Cardiac muscle cell (in vitro differentiated cells and primary cell): ENCODE measurements at regions not wholly inside any gene's neighbourhood (a gene's known extent, or its start where the extent isn't known, plus 50 kb on each side); places are given as distances from the start of the nearest gene placed in this dataset.

Source experiments
- DNase-seq, 2 donors: peaks; one replicate each; pipeline versions ENCODE4 v3.0.0 to v3.0.0-alpha.2; 2010 to 2017; ENCODE audit warnings: low read depth in 1 of 2, low spot score in 1 of 2
- H3K27ac ChIP-seq: fragments of 200-600 bp; sonication (generic); 2 replicates; pipeline ENCODE4 v1.5.1; 2016
- H3K27me3 ChIP-seq: fragments of 200-600 bp; sonication (generic); 2 replicates; pipeline ENCODE4 v1.6.0; 2016; ENCODE audit warnings: control low read depth
- H3K36me3 ChIP-seq: fragments of 200-600 bp; sonication (generic); 2 replicates; pipeline ENCODE4 v1.5.1; 2016; ENCODE audit warnings: control low read depth
- H3K4me1 ChIP-seq: fragments of 200-600 bp; sonication (generic); 2 replicates; pipeline ENCODE4 v1.8.1; 2017; ENCODE audit warnings: low read depth, mild to moderate bottlenecking, mixed run types
- H3K4me3 ChIP-seq: fragments of 200-600 bp; sonication (generic); 2 replicates; pipeline ENCODE4 v1.5.1; 2016; ENCODE audit warnings: mild to moderate bottlenecking
- H3K9me3 ChIP-seq: fragments of 200-600 bp; sonication (generic); 2 replicates; pipeline ENCODE4 v1.5.1; 2017; ENCODE audit warnings: low read depth, mild to moderate bottlenecking, control low read depth
- TF ChIP-seq, protein P1 (sequence below): IDR thresholded peaks from 2 replicates; pipeline ENCODE4 v1.5.1; 2012; ENCODE audit warnings: low read depth, mild to moderate bottlenecking, low read length

DNA sequence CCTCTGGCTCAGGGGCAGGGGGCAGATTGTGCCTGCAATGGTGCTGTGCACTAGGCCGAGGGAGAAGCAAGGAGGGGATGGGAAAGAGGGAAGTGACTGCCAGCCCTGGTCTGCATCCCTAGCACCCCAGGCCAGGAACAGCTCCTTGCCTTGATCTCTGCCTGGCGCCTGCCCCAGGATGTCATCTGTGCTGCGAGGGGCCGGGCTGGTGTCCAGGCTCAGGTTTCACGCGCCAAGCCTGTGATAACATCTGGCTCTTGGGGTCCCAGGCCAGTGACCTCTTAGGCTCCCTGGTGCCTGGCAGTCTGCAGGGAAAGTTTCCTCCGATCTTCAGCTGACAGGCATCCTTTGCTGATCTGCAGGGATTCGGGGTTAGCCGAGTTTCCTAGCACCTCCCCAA is 193.5 kb upstream of the GPR26 start:
- H3K4me1 ChIP-seq: peaks cover 31% of the 10 kb centered on the region
- peak in 1 of 2 donors; percentile 88 for DNase-seq

DNA sequence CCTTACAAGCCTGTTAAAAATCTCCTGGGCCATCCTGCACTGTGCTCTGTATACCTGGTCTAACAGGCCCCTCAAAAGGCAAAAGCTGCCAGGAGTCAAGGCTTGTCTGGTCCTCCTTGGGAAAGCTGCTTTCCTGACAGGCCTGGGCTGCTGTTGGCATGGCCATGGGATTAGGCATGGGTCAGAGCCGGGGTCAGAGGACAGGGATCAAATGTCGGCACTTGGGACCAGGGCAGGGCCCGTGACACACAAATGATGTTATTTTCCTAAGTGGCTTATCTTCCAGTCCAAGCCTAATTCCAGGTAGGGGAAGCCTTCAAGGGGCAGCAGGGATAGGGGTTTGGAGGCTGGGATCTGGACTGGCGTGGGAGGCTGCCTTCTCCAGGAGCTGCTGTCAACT is 191.5 kb upstream of the GPR26 start:
- Histone ChIP-seq H3K27ac (no peak overlapping the region), H3K9me3 (no peaks in the 10 kb centered on the region), H3K36me3 (no peaks in the 10 kb centered on the region), H3K27me3 (no peaks in the 10 kb centered on the region), H3K4me1 (peaks cover 38% of the 10 kb centered on the region), H3K4me3 (no peak overlapping the region)
- TF ChIP-seq, protein P1, sequence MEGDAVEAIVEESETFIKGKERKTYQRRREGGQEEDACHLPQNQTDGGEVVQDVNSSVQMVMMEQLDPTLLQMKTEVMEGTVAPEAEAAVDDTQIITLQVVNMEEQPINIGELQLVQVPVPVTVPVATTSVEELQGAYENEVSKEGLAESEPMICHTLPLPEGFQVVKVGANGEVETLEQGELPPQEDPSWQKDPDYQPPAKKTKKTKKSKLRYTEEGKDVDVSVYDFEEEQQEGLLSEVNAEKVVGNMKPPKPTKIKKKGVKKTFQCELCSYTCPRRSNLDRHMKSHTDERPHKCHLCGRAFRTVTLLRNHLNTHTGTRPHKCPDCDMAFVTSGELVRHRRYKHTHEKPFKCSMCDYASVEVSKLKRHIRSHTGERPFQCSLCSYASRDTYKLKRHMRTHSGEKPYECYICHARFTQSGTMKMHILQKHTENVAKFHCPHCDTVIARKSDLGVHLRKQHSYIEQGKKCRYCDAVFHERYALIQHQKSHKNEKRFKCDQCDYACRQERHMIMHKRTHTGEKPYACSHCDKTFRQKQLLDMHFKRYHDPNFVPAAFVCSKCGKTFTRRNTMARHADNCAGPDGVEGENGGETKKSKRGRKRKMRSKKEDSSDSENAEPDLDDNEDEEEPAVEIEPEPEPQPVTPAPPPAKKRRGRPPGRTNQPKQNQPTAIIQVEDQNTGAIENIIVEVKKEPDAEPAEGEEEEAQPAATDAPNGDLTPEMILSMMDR: no peak
- DNase-seq: no peak

More for the DNA sequence above, 193.5 kb upstream of the GPR26 start:
- Histone ChIP-seq H3K36me3 (no peaks in the 10 kb centered on the region), H3K27ac (peak overlapping the region; percentile 32), H3K4me3 (no peak overlapping the region), H3K27me3 (no peaks in the 10 kb centered on the region), H3K9me3 (no peaks in the 10 kb centered on the region)
- TF ChIP-seq, protein P1: no peak

DNA sequence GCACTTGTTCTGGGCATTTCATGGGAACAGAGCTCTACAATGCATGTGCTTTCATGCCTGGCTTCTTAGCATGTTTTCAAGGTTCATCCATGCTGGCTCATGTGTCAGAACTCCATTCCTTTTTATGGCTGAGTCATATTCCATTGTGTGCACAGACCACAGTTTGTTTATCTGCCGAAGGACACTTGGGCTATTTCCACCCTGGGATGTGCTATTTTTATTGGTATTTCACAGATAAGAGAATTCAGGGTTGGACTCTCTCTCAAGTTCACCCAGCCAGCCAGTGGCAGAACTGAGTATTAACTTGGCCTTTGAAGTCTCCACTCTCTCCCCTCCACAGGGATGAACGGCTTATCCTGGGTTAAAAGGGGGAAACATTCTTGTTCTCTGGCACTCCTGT is 190.7 kb upstream of the GPR26 start:
- Histone ChIP-seq H3K4me3 (no peak overlapping the region), H3K36me3 (no peaks in the 10 kb centered on the region), H3K27me3 (no peaks in the 10 kb centered on the region), H3K4me1 (peaks cover 38% of the 10 kb centered on the region), H3K9me3 (no peaks in the 10 kb centered on the region), H3K27ac (no peak overlapping the region)
- TF ChIP-seq, protein P1: no peak
- no peak for DNase-seq

DNA sequence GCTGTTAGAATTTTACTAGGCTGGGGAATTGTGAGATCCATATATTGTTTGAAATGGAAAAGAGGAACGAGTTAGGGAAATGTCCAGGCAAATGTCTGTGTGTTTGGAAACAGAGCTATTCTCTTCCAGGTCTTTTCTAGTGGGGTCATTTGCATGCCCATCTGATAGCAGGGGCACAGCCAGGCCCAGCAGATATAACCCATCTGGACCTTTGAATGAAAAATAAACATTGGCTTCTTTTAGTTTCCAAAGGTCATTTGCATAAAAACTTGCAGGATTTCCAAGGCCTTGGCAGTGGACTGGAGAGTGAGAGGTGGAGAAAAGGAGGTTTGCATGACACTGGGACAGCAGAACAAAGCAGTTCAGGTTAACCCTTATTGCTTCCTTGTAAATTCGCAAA is 188.0 kb upstream of the GPR26 start:
- Histone ChIP-seq H3K27ac (no peak overlapping the region), H3K36me3 (no peaks in the 10 kb centered on the region), H3K4me3 (no peak overlapping the region), H3K27me3 (no peaks in the 10 kb centered on the region), H3K4me1 (peaks cover 30% of the 10 kb centered on the region), H3K9me3 (no peaks in the 10 kb centered on the region)
- no peak for DNase-seq
- TF ChIP-seq, protein P1: no peak

DNA sequence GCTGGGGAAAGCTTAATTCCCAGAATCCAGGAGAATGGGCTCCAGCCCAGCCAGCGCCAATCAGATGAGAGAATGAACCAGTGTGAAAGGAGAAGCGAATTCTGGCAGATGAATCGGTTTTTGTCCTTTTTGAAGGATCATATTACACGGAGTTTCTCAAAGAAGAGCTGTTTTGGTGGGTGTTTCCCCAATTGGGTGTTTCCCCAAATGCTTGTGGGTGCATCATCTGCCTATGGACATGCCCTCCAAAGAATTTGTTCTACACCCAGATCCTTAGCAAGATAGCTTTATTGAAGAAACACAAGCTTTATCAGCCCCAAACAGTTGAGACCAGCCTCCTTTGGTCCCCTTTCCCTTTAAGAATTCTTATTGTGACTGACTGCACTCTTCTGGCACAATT is 186.5 kb upstream of the GPR26 start:
- Histone ChIP-seq H3K9me3 (no peaks in the 10 kb centered on the region), H3K36me3 (no peaks in the 10 kb centered on the region), H3K4me1 (peaks cover 17% of the 10 kb centered on the region), H3K27me3 (no peaks in the 10 kb centered on the region), H3K27ac (no peak overlapping the region), H3K4me3 (no peak overlapping the region)
- TF ChIP-seq, protein P1: no peak
- DNase-seq: no peak

DNA sequence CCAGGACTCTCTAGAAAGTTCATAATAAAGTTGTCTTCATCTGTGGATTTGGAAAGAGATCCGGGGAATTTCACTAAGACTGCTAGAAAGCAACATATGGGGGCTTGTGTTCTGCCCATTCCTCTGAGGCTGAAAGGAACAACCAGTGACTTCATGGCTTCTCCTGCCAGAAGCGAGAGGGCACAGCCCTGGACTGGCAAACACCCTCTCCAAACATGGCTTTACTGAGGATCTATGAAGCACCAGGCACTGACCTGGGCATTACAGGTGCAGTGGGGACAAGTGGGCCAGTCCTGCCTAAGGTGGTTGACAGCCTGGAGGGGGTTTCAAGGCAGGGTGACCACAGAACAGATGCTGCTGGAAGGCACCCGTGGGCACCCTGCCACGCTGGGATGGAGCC is 185.8 kb upstream of the GPR26 start:
- Histone ChIP-seq H3K36me3 (no peaks in the 10 kb centered on the region), H3K27me3 (no peaks in the 10 kb centered on the region), H3K9me3 (no peaks in the 10 kb centered on the region), H3K4me1 (peaks cover 15% of the 10 kb centered on the region), H3K27ac (no peak overlapping the region), H3K4me3 (no peak overlapping the region)
- TF ChIP-seq, protein P1: no peak
- DNase-seq: no peak
